AG20443 (cell line): ENCODE measurements at regions not wholly inside any gene's neighbourhood (a gene's known extent, or its start where the extent isn't known, plus 50 kb on each side); places are given as distances from the start of the nearest gene placed in this dataset.
"Not testable (repeated sequence)": the region's sequence is repeated elsewhere in the genome, so short reads cannot be mapped to it uniquely, and the experiment has no call there.

Experiments
- DNase-seq: peaks from one replicate; pipeline ENCODE4 v3.0.0; 2012; ENCODE audit warnings: low spot score, mixed read lengths

GRCh38 chr2:65788556-65788955, 356.2 kb upstream of the SPRED2 start:
- DNase-seq = no peak

- DNase-seq = no peak
These were observed 354.4 kb upstream of the SPRED2 start for GRCh38 chr2:65786765-65787164.

DNA sequence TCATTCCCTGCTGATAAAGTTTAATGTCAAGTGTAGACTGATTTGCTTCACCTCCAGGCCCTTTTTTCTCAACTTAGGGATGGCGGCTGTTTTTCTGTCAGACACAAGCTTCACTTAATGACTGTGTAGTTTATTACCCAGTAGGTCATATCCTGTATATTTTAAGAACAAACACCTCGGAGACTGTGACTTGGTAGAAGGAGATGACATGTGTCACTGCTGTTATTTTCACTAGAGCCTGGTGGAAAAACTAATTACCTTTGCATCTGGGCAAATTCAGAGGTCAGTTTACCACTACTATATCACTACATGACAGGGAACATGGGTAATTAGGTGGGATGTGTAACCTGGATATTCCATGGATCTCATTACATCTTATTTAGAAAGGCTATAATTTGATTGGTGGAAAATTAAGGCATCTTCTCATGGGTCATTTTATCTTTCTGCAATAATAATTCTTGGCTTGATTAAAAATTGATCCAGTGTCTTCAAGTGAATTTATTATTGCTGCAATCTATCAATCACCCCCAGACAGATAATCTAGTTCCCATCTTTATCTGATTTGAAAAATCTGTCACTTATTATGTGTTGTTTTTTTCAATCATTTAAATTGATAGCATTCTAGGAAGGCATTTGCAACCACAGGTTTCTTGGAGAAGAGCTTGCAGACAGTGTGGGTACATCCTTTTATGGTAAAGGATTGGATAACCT, 353.8 kb upstream of the SPRED2 start:
- DNase-seq = no peak

- no peak for DNase-seq
These were observed 350.7 kb upstream of the SPRED2 start for GRCh38 chr2:65782996-65783650.

DNA sequence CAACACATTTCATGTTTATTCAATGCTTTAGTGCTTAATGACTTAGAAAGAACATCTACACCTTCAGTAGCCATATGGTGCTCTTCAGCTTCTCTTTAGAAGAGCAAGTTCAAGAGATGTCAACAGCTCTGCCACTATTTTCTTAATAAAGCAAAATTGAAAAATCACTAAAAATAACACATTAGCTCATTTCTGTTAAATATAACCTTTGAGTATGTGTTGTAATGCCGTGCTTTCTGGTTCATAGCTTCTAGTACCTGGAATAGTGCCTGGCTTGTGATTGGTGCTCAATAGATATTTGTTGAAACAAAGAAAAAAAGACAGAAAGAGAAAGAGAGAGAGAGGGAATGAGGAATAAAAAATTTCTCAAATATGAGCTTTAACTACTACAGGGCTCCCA, 349.8 kb upstream of the SPRED2 start:
- no peak for DNase-seq

DNA sequence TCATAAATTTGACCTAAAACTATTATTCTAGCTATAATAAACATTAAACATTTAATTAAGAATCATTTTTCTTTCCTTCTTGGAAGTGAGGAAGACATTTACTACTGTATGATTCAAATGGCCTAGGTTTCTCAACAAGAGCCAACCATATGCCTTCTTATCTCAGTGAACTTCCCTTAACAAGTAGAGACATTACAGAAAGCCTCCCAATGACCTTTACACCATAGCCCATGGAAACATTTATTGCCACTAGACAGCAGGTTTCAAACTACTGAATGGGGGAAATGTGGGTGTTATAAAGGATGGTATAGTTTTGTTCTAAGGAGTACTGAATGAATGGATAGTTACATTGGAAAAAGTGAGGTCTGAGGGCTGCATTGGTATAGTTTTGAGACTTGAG, 349.4 kb upstream of the SPRED2 start:
- DNase-seq = no peak

DNA sequence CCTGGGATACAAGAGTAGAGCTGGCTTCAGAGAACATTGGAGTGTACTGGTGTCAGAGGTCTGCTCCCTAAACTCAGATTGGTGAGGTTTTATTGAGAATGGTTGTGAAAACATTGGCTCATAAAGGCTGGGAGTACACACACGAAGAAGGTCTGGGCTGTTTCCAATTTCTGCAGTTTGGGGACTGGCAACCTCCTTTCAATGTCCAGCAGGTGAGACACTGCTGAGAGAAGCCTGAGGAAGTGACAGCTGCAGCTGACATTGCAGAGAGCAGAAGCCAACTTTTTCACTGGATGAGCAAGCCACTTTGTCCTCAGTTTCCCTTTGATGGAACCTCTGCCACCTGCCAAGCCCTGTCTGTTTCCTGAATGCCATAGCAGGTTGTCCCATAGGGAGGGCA, 346.6 kb upstream of the SPRED2 start:
- no peak for DNase-seq

GRCh38 chr2:65778137-65778536, 345.7 kb upstream of the SPRED2 start:
- no peak for DNase-seq

DNA sequence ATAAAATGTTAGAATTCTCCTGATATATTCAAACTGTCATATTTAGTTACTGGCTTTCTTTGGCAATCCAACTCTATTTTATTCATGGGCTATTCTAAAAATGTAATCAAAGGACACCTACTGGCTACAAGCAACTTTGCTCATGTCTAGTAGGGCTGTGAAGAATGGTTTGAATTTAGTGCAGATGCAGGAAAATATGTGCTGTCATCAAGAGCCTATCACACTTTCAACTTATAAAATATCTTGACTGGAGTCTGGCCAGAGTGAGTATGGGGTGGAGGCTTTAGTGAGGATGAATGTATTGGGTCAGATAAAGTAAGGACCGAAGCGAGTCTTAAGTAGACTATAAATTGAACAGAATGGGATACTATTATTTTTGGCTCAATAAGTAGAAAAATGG, 343.4 kb upstream of the SPRED2 start:
- no peak for DNase-seq

DNA sequence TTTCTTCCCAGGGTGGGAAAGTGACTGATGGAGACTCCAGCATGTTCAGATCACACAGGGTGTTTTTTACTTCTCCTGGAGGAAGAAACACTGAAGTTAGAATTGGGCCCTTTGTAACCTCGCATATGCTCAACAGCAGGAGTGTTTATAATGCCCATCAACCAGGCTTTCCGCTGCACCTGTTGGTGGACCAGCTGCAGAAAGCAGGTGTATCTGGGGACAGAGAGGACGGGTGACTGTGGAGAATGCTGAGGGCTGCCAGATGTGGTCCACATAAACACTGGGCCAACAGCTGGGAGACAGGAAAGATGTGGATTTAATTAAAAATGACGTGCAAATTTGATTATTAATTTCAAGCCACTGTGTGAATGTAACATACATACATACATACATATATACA, 335.5 kb upstream of the SPRED2 start:
- no peak for DNase-seq

DNA sequence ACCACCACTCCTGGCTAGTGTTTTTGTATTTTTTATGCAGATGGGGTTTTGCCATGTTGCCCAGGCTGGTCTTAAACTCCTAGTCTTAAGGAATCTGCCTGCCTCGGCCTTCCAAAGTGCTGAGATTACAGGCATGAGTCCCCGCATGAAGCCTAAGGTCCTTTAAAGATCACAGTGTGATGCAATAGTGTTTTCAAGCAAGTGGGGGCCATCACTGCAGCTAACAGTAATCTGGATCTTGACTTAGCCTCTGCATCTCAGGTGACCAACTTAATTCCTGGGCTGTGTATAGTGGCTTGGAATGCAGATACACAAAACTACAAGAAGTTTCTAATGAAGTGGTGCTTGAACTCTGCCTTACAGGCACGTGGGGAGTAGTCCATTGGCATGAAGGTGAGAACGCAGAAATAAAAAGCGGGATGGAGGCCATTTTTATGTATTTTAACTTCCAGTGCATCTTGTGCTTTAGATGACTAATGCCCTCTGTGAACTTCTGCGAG, 334.4 kb upstream of the SPRED2 start:
- DNase-seq = no peak

- no peak for DNase-seq
These were observed 333.0 kb upstream of the SPRED2 start for GRCh38 chr2:65765376-65765775.

DNA sequence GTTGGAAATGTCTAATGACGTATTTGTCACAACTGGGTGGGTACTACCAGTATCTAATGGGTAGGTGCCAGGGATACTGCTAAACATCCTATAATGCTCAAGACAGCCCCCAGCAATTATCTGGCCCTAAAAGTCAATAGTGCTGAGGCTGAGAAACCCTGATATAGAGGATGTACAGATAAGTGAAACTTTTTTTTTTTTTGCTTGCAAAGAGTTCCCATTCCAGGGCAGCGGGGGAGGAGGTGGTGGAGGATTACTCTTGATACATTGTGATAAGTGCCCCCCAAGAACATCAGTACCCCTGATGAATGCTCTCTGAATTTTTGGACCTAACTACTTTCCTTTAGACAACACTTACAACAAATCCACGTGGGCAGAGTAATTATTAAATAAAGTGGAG, 329.7 kb upstream of the SPRED2 start:
- DNase-seq = no peak

DNA sequence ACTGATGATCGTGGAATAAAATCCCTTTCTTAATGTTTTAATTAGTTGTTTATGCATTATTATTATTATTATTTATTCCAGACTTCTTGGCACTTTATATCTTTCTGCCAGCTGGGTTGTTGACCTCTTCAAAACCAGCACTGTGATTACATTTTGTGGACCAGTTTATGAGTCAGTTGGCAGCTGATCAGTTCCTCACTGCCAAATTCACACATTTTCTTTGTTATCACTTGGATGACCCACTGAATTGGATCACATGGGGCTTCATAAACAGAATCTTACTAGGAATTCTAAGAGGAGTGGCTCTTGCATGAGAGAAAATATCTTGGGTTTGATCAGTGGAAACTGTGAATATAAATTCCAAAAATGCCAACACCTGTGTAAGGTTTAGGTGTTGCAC, 321.8 kb upstream of the SPRED2 start:
- no peak for DNase-seq

DNA sequence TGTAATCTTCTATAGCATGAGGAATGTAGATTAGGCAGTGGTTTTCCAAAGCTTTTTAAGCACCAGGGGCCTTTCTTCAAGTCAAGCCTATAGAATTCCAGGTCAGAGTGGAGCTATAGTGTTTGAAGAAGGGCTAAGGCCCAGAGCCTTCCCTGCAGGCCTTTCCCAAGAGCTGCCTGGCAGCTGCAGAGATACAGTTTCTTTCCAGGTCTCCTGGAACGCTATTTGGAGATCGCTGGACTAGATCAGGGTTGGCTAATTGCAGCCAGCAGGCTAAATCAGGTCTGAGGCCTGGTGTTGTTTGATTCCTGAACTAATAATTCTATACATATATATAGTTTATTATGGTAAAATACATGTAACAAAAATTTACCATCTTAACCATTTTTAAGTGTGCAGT, 319.0 kb upstream of the SPRED2 start:
- no peak for DNase-seq

DNA sequence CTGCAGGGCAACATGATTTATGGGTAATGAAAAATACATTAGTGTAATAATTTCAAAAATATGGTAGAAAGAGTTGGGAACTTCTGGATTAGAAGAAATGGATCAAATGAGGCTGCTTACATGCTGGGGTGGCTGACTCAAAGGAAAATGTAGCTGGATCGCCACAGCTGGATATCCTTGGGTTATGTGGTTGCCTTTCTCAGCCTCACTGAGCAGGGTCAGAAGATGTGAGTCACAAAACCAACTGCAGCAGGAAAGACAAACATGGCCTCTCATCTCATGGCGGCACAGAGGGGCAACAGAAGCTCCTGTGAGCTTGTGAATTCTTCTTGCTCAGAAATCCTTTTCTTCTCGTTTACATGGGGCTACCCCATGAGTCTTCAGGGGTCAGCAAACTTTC, 317.1 kb upstream of the SPRED2 start:
- peak; percentile 36 for DNase-seq

DNA sequence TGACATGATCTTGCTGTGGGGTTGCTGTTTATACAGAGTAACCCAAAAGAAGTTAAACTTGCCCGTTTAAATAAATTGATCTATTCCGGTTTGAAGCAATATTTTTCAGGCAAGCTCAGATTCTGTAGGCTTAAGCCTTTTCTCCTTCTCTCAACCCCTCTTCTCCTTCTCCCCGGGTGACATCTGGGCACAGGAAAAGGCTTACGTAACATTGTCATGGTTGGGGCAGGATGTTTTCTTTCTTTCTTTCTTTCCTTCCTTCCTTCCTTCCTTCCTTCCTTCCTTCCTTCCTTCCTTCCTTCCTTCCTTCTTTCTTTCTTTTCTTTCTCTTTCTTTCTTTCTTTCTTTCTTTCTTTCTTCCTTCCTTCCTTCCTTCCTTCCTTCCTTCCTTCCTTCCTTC, 315.5 kb upstream of the SPRED2 start:
- not testable (repeated sequence) for DNase-seq

GRCh38 chr2:65746931-65747675, 314.7 kb upstream of the SPRED2 start:
- DNase-seq = no peak

- no peak for DNase-seq
These were observed 312.2 kb upstream of the SPRED2 start for GRCh38 chr2:65744477-65745200.

DNA sequence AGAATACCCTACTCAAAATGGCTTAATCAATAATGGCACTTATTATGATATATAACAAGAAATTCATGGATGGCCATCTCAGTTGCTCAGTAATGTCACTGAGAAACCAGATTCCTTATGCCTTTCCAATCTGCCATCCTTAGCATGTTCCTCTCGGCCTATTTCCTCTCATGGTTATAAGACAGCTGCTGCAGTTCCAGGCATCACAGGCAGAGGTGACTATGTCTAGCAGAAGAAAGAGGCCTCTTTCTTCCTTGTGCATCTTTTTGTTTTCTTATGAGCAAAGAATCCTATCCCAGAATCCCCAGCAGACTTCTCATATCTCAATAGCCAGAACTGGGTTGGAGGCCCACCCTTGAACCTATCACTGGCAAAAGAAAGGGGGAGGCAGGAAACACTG, 310.6 kb upstream of the SPRED2 start:
- DNase-seq = no peak

DNA sequence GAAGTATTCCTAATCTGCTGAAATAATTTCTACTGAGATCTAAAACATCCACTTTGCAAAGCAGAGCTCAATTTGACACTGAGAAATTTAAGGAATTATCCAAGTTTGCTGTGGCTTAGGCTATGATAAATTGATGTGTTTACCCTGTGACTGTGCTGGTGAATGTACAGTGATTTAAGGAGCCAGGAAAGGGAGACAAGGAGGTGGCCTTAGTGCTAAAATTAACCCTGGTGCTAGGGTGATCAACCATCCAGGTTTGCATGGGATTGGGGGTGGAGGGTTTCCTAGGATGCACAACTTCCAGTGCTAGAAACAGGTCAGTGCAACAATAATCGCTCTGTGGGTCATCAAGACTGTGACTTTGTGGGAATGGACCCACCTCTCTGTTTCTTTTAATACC, 307.5 kb upstream of the SPRED2 start:
- DNase-seq = no peak

DNA sequence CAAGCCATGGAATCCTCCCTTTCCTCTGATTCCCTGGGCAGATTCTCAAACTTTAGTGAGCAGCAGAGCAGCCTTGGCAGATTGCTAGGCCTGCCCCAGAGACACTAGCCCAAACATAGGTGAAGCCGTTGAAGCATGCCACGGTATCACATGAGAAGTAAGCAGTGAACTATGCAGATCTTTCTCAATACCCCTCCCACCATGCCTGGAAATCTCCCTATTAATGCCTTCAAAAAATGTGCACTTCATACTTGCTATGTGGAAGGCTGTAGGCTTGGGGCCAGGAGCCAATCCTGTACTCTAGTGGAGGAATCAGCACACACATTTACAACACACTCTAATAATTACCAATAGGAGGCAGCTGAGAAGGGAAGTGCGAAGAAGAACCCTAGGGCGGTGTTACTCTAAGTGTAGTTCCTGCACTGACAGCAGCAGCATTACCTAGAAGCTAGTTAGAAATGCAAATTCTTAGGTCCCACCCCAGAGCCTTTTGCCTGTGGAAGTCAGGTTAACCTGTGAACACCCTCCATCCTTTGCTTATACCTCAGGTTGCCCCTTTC, 305.1 kb upstream of the SPRED2 start:
- DNase-seq = no peak
